C1 segment of cervical spinal cord (tissue), 14 donors: ENCODE measurements at regions not wholly inside any gene's neighbourhood (a gene's known extent, or its start where the extent isn't known, plus 50 kb on each side); places are given as distances from the start of the nearest gene placed in this dataset.
A peak's percentile ranks its signal among the peaks of the same experiment; 100 is the strongest.

Experiments used
- DNase-seq, 14 donors: peaks; one replicate each; lab custom pipeline; 2025; lab: John Stamatoyannopoulos, UW

DNA sequence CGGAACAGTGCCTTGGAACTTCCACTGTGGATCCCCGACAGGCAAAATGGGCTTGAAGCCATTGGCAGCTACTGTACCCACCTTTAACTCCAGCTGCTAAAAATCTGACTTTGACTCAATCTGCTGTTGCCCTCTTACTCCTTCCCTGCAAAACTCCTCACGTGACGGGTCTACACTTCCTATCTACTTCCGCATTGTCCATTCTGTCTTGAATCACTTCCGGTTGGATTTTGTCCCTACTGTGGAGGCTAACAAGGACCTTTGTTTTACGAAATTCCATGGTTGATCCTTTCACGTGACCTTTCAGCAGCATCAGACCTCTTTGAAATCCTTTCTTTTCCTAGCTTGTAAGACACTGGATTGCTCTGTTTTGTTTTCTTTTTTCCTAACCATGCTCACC lies 268.4 kb downstream of the PRDM2 start:
- DNase-seq: no peak

DNA sequence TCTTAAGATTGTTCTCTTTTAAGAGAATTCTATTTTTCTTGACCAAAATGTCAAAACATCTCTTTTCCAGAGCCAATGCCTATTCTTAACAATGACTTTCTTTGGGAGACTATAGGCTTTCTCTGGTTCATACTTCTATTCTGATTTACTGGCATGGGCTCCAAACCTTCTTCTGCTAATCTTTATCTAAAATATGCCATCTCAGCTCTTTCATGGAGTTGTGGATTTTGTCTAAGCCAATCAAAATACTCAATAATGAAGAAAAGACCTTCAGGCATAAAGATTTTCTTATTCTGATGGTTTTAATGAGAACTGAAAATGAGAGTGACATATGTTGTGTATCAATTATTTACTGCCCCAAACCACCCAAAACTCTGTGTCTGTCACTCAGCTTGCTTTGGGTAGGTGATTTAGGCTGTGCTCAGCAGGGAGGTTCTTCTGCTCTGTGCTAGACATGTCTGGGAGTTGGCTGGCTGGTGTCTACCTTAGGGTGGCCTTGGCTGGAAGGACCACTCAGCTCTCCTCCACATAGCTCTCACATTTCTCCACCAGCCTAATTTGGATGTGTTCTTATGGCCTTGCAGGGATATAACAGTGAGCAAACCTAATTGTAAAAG lies 270.8 kb downstream of the PRDM2 start:
- DNase-seq: no peak

DNA sequence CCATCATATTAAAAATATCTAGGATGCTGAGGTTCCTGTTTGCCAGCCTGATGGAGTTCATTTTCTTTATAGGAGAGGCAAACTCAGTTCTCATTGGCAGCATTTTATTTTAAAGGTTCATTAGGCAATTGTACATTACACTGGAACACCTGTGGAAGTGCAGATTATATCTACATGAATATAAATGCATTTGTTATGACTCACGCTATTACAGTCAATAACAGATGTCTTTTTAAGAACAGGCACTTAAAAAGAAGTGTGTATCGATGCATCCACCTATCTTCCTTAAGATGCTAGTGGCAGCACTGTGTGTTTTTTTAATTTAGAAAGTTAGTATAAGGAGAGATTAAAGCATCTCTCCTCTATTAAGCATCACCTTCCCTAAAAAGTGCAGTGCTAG lies 276.5 kb downstream of the PRDM2 start:
- no peak for DNase-seq

DNA sequence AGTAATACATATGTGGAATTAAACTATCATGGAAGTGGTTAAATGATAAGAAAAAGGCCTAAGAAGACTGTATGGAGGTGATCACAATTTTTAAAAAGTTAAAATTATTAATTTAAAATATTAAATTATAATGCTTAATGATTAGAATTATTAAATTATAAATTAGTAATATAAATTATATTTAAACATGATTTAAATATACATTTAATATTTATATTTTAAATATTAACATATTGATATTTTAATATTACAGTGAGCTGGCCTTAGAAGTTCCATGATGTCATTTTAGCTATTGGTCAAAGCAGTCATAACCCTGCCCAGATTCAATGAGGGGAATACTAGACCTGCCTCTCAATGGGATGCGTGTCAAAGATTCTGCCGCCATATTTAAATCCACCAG lies 281.2 kb downstream of the PRDM2 start:
- no peak for DNase-seq

DNA sequence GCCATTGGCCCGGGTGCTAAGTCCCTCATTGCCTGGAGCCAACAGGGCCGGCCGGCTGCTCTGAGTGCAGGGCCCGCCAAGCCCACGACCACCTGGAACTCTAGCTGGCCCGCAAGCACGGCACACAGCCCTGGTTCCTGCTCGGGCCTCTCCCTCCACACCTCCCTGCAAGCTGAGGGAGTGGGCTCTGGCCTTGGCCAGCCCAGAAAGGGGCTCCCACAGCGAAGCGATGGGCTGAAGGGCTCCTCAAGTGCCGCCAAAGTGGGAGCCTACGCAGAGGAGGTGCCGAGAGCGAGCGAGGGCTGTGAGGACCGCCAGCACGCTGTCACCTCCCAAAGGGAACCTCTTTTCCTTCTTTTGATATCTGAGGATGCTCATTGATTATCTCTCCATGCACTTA lies 283.4 kb downstream of the PRDM2 start:
- DNase-seq: no peak

DNA sequence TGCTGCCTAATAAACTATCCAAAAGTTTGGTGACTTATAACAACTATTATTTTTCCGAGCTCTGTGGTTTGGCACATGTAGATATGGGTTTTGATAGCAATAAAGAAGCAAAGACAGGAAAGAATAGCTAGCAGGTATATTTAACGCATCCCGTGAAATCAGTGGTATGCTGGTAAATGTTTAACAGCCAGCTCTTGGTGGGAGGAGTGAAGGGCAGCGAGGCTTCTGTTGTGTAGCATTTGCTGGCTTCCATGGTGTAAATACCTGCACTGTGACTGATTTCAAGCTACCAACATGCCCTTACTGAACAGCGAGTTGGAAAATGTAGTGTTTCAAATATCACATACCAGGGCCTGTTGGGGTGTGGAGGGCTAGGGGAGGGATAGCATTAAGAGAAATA lies 291.0 kb downstream of the PRDM2 start:
- no peak for DNase-seq

DNA sequence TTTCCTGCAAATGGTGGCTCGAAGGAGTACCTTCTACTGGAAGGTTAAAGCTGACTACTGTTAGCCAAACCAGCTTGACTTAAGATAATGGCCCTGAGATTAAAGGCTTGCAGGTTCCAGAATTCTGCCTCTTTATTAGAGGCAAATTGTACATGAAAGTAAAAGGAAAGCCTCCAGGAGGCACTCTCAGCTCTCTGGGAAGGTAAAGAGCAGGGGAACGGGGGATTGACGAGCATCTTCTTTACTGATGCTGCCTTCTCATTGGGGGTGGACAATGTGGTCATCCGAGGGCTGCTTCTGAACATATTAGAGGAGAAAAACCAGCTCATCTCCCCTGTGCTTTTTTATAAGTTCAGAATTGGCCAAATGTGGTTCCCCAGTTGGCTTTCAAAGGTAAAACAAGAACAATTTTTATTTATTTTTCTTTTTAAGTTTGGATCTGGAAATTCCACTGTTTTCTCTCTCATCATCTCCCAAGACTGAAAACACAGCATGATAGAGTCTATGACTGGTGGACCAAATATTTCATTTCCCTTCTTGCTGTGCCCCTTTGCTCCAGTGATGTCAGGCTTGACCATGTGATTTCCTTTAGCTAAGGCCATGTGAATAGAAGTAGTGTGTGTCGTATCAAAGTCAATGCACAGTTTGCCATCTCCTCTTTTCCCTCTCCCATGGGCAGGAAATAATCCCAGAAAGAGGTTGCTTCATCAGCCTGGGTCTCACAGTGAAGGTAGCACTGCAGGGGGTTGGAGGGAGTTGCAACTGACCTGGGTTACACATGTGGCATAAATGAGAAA lies 292.7 kb downstream of the PRDM2 start:
- no peak for DNase-seq

DNA sequence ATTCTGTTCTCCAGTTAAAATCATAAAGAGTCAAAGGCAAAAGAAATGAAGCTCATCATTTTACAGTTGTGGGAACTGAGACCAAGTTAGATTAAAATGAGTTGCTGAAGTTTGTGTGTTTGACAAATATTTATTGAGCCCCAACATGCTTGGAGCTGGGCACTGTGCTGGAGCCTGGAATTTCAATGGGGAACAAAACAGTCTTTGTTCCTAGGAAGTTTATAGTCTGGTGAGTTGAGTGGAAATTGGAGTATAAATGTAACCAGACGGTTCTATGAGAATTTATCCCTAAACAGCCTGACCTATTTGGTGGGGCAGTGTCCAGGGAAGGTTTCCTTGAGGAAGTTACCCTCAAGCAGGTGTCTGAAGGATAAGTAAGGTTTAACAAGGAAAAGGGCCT lies 294.4 kb downstream of the PRDM2 start:
- DNase-seq: no peak

DNA sequence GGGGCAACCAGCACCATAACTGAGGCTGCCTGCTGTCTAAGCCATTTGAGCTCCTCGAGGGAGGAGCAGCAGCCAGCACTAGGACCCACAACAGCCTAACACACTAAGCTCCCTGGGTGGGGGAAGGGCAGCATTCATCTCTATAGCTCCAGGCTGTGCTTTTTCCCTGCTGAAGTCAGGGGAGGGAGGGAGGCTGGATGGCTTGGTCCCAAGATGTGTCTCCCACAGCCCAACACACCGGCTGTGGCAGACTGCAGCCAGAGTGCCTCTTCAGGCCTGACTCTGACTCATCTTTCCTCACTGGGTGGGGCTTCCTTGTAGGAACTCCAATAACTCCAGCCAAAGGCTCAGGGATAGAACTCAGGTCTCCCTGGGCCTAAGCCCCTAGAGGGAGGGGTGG lies 296.3 kb downstream of the PRDM2 start:
- no peak for DNase-seq

DNA sequence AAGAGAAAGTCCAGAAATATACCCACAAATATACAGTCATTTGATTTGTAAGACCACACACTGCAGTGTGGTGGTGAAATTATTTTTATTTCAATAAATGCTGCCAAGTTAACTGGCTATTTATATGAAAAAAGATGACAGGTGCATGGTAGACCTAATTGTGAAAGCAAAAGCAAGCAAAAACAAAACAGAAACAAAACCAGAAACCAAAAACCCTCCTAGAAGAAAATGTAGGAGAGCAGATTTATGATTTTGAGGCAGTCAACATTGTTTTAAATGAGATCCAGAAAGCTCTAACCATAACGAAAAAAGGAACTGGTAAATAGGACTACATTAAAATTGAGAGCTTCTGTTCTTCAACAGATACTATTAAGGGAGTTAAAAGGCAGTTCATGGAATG lies 303.6 kb downstream of the PRDM2 start:
- peak in 1 of 14 donors; percentile 13 for DNase-seq

DNA sequence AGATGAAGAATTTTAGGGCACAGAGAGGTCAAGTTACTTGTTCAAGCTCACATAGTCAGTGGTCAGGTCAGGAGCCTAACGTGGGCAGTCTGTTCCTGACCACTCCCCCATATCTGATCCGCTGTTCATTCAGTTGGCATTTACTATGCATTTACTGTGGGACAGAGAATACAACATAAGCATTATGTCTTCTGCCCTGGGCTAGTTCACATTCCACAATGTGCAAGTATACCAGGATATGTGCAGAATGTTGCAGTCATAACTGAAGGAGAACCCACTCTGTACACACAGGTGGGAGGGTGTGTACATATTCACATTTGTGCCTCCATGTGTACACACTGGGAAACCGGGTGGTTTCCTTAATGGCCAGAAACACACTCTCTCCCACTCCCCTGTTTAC lies 309.6 kb downstream of the PRDM2 start:
- DNase-seq: no peak

DNA sequence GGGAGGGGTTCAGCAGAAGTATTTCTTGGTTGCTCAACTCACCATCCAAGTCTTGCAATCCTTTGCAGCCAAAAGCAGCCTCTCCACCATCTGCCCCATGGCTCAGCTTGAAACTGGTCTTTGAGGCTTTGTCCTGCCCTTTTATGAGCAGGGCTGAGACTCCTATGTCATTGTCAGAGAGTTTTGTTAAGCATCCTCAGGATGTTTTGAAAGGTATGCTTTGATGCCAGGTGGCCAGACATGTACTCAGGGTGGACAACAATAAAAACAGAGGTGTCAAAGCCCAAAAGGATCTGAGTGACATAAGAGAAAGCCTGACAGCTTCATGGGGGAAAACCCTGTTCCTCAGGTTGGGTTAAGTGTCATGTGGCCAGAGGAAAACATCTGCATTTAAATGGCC lies 310.5 kb downstream of the PRDM2 start:
- DNase-seq: no peak

DNA sequence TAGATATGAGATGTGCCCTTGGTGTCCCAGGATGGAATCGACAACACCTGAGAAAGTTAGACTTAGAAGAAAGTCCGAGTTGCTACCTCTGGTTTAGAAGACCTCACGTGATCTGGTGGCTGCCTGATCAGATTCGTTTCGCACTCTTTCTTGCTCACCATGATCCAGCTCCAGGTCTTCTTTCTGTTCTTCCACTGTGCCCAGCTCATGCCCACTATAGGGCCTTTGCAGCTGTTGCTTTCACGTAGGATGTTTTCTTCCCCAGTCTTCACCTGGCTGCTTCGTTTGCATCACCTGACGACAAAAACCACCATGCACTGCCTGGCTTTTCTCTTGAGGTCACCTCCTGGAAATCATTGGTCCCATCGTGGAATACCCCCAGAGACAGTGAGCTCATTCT lies 311.1 kb downstream of the PRDM2 start:
- no peak for DNase-seq

DNA sequence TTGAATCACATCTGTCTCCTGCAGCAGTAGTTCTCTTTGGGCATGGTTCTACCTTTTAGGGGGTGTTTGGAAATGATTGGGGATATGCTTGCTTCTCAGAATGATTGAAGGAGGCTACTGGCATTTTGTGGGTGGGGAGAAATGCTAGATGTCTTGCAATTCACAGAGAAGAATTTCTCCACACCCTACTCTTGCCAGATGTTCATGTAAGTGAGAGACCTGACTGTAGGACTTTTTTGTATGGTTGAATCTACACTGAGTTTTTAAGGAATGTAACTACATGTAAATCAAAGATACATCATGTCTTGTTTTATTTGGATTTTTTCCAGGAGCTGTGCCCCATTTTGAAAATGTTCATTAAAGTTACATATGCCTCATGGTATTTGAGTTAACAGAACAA lies 311.9 kb downstream of the PRDM2 start:
- no peak for DNase-seq

DNA sequence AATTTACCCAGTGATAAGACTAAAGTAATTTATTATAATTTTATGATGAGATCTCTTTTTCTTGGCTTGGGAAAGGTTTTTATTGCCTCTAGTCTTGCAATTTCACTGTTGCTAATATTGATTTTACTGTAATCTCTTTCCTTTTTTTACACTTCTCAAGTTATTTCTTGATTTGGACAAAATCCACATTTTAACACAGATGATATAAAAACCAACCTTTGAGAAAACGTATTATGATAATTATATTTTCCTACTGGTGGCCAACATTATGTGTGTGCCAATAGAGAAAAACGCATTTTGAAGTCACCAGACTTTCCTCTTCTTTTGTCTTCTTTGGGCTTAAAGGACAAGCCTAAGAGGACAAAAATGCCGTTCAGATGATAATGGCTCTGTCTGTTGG lies 314.9 kb downstream of the PRDM2 start:
- DNase-seq: no peak

DNA sequence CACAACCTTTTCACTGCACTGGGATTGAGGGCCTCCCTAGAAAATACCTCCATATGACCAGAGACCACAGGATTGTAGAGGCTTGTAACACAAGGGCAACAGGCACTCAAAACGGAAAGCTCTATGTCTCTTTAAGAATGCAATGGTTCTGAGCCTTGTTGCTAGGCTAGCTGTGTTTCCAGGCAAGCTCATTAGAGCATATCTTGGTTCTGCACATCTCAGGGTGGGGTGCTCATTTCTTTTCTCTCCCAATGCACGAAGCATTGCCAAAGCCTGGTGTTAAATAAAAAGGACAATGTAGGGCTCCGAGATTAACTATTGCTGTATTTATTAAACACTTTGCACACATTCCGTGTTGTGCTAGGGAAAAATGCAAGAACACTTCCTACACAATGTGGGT lies 315.9 kb downstream of the PRDM2 start:
- no peak for DNase-seq

DNA sequence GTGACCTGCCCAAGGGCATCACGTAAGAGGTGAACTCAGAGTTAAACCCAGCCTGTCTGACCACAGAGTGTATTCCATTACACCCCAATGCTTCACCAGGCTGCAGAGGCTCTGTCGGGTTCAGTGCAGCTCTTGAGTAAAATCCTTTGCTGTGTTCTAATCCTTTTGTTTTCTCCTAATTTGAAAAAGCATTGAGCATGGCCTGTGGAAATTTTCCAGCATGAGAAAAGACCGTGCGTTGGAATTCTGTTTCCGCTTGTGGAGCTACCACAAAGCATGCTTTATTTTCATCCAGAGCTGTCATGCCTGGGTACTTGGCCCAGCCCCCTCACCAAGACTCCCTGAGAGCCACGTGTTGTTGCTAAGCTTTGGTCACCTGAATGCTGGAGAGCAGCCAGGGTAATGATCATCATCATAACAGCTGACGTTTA lies 317.6 kb downstream of the PRDM2 start:
- peak in 9 of 14 donors; percentile 3 to 40 (median 12) for DNase-seq

DNA sequence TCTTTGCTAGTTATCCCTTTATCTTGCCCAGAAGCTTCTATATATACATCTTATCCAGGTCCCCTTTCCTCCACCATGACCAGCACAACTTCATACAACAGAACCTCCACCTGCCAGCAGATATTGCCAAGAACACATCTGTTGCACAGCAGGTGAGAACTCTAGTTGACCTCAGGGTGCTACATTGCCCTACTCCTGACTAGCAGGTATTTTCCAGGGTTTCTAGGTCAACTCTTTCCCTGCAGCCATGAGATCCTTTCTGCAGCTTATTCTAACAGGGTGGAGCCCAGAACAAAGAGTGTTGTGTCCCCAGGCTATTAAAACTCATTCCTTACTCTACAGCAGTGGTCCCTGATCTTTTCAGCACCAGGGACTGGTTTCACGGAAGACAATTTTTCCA lies 319.5 kb downstream of the PRDM2 start:
- DNase-seq: no peak

DNA sequence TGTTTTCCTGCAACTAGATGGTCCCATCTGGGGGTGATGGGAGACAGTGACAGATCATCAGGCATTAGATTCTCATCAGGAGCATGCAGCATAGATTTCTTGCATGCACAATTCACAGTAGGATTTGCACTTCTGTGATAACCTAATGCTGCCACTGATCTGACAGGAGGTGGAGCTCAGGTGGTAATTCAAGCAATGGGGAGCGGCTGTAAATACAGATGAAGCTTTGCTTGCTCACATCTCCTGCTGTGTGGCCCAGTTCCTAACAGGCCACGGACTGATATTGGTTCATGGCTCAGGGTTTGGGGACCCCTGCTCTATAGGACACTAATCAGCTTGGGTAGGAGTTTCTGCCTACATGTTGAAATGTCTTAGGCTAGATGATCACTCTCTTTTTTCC lies 320.0 kb downstream of the PRDM2 start:
- DNase-seq: no peak

DNA sequence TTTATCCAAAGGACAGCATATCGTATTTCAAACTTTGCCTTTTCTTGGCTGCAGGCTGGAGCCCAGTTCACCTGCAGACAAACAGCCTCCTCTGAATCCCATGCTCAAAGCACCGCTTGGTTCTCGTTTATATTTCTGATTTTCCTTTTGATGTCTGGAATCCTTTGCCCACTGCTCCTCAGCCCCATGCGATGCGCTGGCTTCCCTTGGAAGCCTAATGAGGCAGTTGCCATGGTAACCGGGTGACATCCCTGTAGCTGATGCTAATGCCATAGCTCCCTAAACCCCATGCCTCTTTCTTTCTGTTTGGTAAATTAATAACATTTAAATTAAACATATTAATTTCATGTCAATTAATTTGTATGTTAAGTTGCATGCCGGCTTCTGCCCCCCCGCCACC lies 327.1 kb downstream of the PRDM2 start:
- peak in 1 of 14 donors; percentile 65 for DNase-seq

DNA sequence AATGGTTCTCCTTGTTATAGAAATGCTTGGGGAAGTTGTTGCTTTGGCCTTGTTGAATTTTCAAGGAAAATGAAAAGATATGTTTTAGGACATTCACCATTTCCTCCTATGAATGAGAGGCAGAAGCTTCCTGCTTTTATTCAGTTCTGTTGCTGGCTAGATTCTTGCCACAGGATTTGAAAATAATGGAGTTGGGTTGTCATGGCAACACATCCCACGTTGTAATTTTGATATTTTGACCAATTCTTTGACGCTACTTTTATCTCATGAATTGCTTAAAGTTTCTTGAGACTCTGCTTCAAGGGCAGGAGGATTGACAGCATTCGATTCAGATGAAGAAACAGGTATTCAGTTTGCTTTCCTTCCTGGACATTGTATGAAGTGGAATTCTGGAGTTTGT lies 331.5 kb downstream of the PRDM2 start:
- no peak for DNase-seq

DNA sequence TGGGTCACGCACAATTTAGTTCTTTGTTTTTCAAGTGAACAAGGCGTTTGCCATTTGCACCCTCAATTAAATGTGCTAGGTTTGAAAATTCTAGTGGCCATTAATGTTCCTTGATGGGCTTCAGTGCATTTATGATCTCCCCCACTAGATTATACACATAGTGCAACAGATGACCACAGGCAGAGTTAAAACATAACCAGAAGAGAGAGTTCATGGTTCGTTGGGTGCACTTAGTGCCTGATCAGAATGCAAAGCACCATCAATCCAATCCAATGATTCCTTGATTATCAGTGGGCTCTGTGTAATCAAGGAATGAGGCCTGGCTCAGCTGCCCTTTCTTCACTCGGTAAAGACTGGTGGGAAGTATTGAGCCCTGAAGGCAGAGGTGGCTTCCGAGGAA lies 334.5 kb downstream of the PRDM2 start:
- no peak for DNase-seq

DNA sequence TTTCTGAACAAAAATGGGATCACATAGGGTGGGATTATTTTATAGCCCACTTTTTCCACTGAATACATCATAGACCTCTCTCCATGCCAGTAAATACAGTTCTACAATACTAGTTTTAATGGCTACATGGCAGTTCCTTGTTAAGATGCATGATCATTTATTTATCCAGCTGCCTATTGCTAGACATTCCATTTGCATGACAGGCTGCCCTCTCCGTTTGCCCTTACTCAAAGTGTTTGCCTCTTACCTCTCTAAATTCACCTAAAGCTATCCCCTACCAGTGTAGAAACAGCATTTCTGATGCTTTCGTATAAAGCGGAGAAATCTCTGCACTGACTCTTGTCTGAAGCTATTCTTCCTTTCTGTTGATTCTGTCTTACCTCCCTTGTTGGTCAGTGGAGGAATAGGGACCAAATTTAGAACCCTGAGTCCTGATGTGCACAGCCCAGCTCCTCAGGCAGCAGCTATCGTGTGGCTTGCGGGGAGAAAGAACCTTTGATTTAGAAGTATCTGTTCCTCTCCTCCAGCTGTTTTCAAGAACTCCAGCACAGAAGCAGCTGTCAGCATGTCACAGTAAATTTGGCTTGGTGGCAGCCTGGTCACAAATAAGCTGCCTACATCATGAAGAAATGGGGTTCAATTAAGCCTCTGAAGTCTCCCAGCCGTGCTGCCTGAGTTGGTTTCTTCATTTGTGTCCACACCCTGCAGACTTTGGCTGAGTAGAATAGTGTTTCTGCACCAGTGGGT lies 337.3 kb downstream of the PRDM2 start:
- no peak for DNase-seq
